Glutamatergic neuron (in vitro differentiated cells): ENCODE measurements at regions not wholly inside any gene's neighbourhood (a gene's known extent, or its start where the extent isn't known, plus 50 kb on each side); places are given as distances from the start of the nearest gene placed in this dataset.

Experiments used
- DNase-seq: peaks from one replicate; pipeline ENCODE4 v3.0.0; 2022
- H3K27ac Mint-ChIP-seq: one replicate; pipeline ENCODE4 v1.8.0; 2020; ENCODE audit warnings: mild to moderate bottlenecking, mixed read lengths, inconsistent platforms; ENCODE audit not compliant: unreplicated experiment
- H3K27me3 Mint-ChIP-seq: one replicate; pipeline ENCODE4 v1.8.0; 2020; ENCODE audit warnings: mild to moderate bottlenecking, moderate library complexity, mixed read lengths, inconsistent platforms; ENCODE audit not compliant: unreplicated experiment
- H3K36me3 Mint-ChIP-seq: one replicate; pipeline ENCODE4 v1.8.0; 2020; ENCODE audit warnings: mild to moderate bottlenecking, mixed read lengths, inconsistent platforms; ENCODE audit not compliant: unreplicated experiment
- H3K4me1 Mint-ChIP-seq: one replicate; pipeline ENCODE4 v1.8.0; 2020; ENCODE audit warnings: mild to moderate bottlenecking, low read depth, mixed read lengths, inconsistent platforms; ENCODE audit not compliant: unreplicated experiment
- H3K4me3 Mint-ChIP-seq: one replicate; pipeline ENCODE4 v1.8.0; 2020; ENCODE audit warnings: mild to moderate bottlenecking, mixed read lengths, inconsistent platforms; ENCODE audit not compliant: unreplicated experiment
- H3K9me3 Mint-ChIP-seq: one replicate; pipeline ENCODE4 v1.8.0; 2020; ENCODE audit warnings: mild to moderate bottlenecking, moderate library complexity, mixed read lengths, inconsistent platforms; ENCODE audit not compliant: unreplicated experiment
- TF ChIP-seq, protein P1 (sequence below): fragments of 200-600 bp; sonication (generic); IDR thresholded peaks from one replicate; pipeline ENCODE4 v1.5.0; 2021; ENCODE audit not compliant: partially characterized antibody, unreplicated experiment

GRCh38 chr14:81729622-81730021 lies 196.0 kb upstream of the SEL1L start:
- Mint-ChIP-seq H3K9me3 (peaks cover 2% of the 10 kb centered on the region), H3K4me3 (no peak overlapping the region), H3K27ac (no peak overlapping the region), H3K36me3 (peaks cover 3% of the 10 kb centered on the region), H3K27me3 (no peaks in the 10 kb centered on the region), H3K4me1 (no peaks in the 10 kb centered on the region)
- no peak for DNase-seq
- TF ChIP-seq, protein P1, sequence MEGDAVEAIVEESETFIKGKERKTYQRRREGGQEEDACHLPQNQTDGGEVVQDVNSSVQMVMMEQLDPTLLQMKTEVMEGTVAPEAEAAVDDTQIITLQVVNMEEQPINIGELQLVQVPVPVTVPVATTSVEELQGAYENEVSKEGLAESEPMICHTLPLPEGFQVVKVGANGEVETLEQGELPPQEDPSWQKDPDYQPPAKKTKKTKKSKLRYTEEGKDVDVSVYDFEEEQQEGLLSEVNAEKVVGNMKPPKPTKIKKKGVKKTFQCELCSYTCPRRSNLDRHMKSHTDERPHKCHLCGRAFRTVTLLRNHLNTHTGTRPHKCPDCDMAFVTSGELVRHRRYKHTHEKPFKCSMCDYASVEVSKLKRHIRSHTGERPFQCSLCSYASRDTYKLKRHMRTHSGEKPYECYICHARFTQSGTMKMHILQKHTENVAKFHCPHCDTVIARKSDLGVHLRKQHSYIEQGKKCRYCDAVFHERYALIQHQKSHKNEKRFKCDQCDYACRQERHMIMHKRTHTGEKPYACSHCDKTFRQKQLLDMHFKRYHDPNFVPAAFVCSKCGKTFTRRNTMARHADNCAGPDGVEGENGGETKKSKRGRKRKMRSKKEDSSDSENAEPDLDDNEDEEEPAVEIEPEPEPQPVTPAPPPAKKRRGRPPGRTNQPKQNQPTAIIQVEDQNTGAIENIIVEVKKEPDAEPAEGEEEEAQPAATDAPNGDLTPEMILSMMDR = no peak

DNA sequence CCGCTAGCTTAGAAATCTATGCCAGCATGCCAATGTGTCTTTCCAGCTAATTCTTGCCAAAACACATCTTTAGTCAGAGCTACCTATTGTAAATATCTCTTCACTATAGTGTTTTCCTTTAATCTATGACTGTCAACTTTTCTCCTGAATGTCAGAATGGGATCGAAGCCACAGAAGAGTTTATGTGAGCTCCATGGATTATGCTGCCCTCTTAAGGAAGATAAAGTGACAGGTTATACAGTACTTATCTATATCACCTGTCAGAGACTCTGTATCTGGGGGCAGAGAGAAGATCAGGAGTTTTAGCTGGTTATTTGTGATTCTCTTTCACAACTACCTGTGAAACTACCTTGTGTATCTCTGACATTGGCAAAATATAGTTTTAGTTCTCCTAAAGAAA lies 204.3 kb upstream of the SEL1L start:
- no peaks in the 10 kb centered on the region for H3K4me1 Mint-ChIP-seq
- H3K4me3 Mint-ChIP-seq = no peak overlapping the region
- TF ChIP-seq, protein P1 = no peak
- no peaks in the 10 kb centered on the region for H3K36me3 Mint-ChIP-seq
- H3K9me3 Mint-ChIP-seq = no peaks in the 10 kb centered on the region
- no peak for DNase-seq
- H3K27me3 Mint-ChIP-seq = no peaks in the 10 kb centered on the region
- no peak overlapping the region for H3K27ac Mint-ChIP-seq

DNA sequence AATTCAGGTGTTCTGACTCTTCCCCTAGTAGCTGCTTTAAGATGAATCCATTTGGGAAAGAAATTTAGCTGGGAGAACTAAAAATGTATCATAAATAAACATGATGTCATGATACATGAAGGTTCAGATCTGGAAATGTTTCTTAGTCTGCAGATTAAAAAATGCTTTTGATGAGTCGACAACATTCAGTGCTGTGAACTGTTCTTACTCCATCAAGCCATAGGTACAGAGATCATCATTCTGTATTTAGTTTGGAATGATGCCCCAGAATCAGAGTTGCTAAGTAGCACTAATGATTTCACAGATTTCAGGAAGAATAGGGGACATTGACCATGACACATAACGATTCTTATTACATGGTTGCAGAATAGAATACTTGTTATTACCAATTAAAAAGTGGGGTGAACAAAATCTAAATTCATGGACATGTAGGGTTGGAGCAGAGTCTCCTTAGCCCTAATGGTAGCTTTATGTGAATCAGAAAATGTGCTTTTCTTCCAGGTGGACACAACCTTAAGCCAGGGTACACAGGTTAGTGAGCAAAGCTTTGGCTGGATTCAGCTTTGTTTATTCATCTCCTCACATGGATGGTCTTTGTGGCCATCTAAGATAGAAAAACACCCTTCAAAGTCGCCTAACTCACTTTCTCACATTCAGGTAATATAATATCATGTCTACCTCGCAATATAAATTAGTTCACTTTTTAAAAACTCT lies 205.4 kb upstream of the SEL1L start:
- H3K4me3 Mint-ChIP-seq = no peak overlapping the region

DNA sequence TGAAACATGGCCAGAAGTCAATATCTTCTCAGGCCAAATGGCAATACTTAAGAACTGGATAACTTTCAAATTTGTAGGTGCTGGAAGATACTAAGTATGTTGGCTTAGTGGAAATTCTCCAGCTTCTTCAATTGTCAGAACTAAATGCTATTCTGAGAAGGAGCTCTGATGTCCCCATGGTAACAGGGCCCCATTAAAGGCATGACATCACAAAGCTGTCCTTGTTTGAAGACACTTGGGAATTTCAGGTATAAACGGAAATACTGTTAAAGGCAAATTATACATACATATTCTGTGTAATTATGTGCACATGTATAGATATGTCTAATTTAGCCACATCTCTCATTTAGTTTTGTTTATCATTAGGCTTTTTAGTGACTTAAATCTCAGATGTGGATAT lies 210.0 kb upstream of the SEL1L start:
- TF ChIP-seq, protein P1 = no peak
- no peaks in the 10 kb centered on the region for H3K27me3 Mint-ChIP-seq
- no peaks in the 10 kb centered on the region for H3K9me3 Mint-ChIP-seq
- H3K36me3 Mint-ChIP-seq = no peaks in the 10 kb centered on the region
- no peak overlapping the region for H3K4me3 Mint-ChIP-seq
- DNase-seq = no peak
- no peak overlapping the region for H3K27ac Mint-ChIP-seq
- H3K4me1 Mint-ChIP-seq = peaks cover 2% of the 10 kb centered on the region

More for the DNA sequence above, 205.4 kb upstream of the SEL1L start:
- H3K36me3 Mint-ChIP-seq = no peaks in the 10 kb centered on the region
- H3K27me3 Mint-ChIP-seq = no peaks in the 10 kb centered on the region
- H3K4me1 Mint-ChIP-seq = no peaks in the 10 kb centered on the region
- no peak overlapping the region for H3K27ac Mint-ChIP-seq
- H3K9me3 Mint-ChIP-seq = no peaks in the 10 kb centered on the region
- TF ChIP-seq, protein P1 = no peak
- DNase-seq = no peak

DNA sequence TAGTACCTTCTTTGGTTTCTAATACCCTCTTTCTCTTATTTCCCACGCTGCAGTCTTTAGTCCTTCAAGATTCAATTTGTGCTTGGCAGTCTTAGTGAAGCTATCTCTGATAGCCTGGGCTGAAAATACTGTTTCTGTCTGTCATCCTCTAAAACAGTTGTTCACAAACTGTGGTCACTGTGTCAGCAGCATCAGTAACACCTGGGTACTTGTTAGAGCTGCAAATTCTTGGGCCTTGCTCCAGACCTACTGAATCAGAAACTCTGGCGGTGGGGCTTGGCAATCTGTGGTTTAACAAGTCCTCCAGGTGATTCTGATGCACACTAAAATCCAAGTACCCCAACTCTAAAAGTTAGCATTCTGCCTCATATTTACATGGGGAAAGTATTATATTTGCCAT lies 217.5 kb upstream of the SEL1L start:
- DNase-seq = no peak
- H3K27me3 Mint-ChIP-seq = no peaks in the 10 kb centered on the region
- no peaks in the 10 kb centered on the region for H3K9me3 Mint-ChIP-seq
- no peaks in the 10 kb centered on the region for H3K36me3 Mint-ChIP-seq
- no peak overlapping the region for H3K27ac Mint-ChIP-seq
- peaks cover 2% of the 10 kb centered on the region for H3K4me1 Mint-ChIP-seq
- no peak overlapping the region for H3K4me3 Mint-ChIP-seq
- TF ChIP-seq, protein P1 = no peak
